SH-SY5Y (cell line): ENCODE measurements at regions not wholly inside any gene's neighbourhood (a gene's known extent, or its start where the extent isn't known, plus 50 kb on each side); places are given as distances from the start of the nearest gene placed in this dataset.

Experiments used
- GATA2 ChIP-seq: IDR thresholded peaks from 2 replicates; pipeline ENCODE4 v1.6.1; 2011; ENCODE audit warnings: mild to moderate bottlenecking, low read depth, low read length
- GATA3 ChIP-seq: IDR thresholded peaks from 2 replicates; pipeline ENCODE4 v1.6.1; 2011; ENCODE audit warnings: low read depth, mild to moderate bottlenecking, low read length, moderate library complexity

GRCh38 chr7:113825832-113826231, 93.0 kb downstream of the PPP1R3A start:
- TF ChIP-seq GATA3 (no peak), GATA2 (no peak)

- TF ChIP-seq GATA3 (no peak), GATA2 (no peak)
Observed at GRCh38 chr7:113824117-113824823, 94.5 kb downstream of the PPP1R3A start.

- TF ChIP-seq GATA2 (no peak), GATA3 (no peak)
Observed at GRCh38 chr7:113819474-113819873, 99.3 kb downstream of the PPP1R3A start.

GRCh38 chr7:113816639-113817038, 102.2 kb downstream of the PPP1R3A start:
- TF ChIP-seq GATA3 (no peak), GATA2 (no peak)

- TF ChIP-seq GATA3 (no peak), GATA2 (no peak)
Observed at GRCh38 chr7:113813471-113813870, 105.3 kb downstream of the PPP1R3A start.

- TF ChIP-seq GATA3 (no peak), GATA2 (no peak)
Observed at GRCh38 chr7:113812591-113813255, 106.1 kb downstream of the PPP1R3A start.

GRCh38 chr7:113810080-113810744, 108.6 kb downstream of the PPP1R3A start:
- no peak for TF ChIP-seq GATA3
- TF ChIP-seq GATA2: no peak

- TF ChIP-seq GATA2: no peak
- TF ChIP-seq GATA3: no peak
Observed at GRCh38 chr7:113809581-113809980, 109.2 kb downstream of the PPP1R3A start.

- no peak for TF ChIP-seq GATA2
- no peak for TF ChIP-seq GATA3
Observed at GRCh38 chr7:113806633-113807327, 112.0 kb downstream of the PPP1R3A start.

GRCh38 chr7:113805976-113806375, 112.8 kb downstream of the PPP1R3A start:
- TF ChIP-seq GATA2 (no peak), GATA3 (no peak)

- TF ChIP-seq GATA3: no peak
- TF ChIP-seq GATA2: no peak
Observed at GRCh38 chr7:113804475-113805095, 114.2 kb downstream of the PPP1R3A start.

GRCh38 chr7:113801751-113802150, 117.1 kb downstream of the PPP1R3A start:
- TF ChIP-seq GATA2 (no peak), GATA3 (no peak)

- TF ChIP-seq GATA3: no peak
Observed at GRCh38 chr7:113800826-113801225, 118.0 kb downstream of the PPP1R3A start.

GRCh38 chr7:113799896-113800295, 118.9 kb downstream of the PPP1R3A start:
- no peak for TF ChIP-seq GATA2
- no peak for TF ChIP-seq GATA3
